GM19397 (cell line): ENCODE measurements at regions not wholly inside any gene's neighbourhood (a gene's known extent, or its start where the extent isn't known, plus 50 kb on each side); places are given as distances from the start of the nearest gene placed in this dataset.
"Not testable (repeated sequence)": the region's sequence is repeated elsewhere in the genome, so short reads cannot be mapped to it uniquely, and the experiment has no call there.

Source experiments
- ATAC-seq: cut with Tn5 transposase; IDR thresholded peaks from one replicate; pipeline ENCODE4 v1.9.1; 2021; ENCODE audit warnings: mild to moderate bottlenecking, moderate library complexity; ENCODE audit not compliant: unreplicated experiment

DNA sequence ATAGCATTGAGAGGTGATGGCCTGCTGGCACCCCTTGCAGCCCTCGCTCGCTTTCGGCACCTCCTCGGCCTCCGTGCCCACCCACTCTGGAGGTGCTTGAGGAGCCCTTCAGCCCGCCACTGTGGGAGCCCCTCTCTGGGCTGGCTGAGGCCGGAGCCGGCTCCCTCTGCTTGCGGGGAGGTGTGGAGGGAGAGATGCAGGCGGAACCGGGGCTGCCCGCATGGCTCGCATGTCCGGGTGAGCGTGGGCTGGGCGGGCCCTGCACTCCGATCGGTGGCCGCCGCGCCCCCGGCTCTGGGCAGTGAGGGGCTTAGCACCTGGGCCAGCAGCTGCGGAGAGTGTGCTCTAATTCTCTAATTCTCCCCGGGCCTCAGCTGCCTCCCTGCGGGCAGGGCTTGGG, 101.1 kb downstream of the KIF4B start:
- no peak for ATAC-seq

DNA sequence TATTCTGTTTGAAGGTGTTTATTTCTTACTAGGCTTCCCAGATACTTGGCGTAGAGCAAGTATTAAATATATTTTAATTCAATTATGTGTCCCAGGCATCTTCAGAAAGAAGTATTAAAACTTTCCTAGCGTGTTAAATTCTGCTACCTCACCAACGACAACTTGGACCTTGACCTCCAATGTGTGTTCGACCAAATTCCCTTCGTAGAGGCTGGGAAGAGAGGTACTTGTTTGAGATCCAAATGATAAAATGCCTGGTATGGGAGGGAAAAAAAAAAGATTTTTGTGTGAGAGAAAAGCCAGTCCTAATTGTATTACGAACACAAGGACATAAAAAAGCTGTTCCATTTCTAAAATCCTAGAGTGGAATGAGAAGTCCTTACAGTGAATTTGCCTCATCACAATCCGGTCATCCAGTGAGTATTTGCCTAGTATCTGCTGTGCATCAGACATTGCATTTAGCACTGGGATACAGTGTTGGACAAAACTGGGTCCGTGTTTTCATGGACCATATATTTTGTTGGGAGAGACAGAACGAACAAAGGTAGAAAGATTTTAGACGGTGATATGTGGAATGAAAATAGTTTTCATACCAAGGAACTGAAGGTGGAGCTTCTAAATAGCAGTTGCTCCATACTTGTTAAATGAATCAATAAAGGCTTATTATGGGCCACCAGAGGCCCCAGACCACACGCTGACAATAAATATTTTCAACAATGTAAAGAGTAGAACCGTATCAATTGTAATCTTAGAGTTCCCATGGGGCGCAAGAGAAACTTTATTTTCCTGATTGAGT, 103.1 kb downstream of the KIF4B start:
- no peak for ATAC-seq

DNA sequence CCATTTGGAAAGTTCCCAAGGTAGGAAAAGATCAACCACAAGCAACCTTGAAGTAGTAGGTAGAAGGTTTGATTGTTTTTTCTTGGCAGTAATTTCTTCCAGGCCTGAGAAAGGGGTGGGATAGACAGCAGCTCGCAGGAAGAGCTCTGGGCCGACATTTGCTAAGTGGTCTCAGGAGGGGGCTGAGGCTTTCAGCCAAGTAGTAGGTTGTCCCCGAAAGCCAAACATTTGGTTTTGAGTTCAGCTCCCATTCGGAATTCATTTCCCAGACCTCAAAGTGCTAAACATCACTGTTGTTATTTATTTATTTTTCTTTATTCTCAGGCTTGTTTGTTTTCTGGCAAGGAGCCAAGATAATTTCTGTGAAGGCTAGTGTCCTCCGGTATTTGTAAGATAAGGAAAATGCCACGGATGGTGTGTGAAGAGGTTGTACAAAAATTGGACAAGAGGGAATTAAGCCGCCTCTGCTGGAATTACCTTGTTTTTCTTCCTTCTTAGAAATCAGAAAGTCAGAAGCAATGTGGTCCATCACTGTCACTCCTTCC, 112.1 kb downstream of the KIF4B start:
- no peak for ATAC-seq

DNA sequence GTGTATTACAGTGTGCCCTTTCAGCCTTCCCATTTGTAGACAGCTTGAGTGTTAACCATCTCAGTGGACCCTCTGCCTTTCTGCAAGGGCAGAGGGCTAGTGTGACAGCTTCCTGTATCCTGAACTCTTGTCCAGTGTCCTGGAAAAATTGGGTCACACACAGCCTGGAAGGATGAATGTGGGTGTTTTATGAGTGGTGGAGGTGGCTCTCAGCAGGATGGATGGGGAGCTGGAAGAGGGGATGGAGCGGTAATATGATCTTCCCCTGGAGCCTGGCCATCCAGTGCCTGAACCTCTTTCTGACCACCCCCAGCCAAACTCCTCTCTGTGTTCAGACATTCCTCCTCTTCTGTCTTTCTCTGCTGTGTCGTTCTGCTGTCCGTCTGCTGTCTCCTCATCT, 113.0 kb downstream of the KIF4B start:
- ATAC-seq: no peak

DNA sequence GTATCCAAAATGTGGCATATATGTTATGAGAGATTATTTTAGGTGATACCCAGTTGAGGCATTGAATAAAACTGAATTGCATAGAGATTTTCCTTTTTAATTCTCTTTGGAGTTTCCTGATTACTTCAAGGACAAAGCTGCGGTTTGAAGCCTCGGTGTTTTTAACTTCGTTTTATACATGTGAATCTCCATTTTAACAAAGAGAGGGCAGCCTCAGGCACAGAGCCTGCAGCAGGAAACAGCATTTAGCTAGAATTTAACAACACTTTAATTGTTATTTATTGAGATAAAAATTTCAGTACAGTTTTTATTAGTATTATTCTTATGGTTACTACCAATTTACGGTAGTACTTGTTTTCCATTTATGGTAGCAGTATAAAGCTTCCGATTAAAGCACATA, 114.0 kb downstream of the KIF4B start:
- ATAC-seq: no peak

DNA sequence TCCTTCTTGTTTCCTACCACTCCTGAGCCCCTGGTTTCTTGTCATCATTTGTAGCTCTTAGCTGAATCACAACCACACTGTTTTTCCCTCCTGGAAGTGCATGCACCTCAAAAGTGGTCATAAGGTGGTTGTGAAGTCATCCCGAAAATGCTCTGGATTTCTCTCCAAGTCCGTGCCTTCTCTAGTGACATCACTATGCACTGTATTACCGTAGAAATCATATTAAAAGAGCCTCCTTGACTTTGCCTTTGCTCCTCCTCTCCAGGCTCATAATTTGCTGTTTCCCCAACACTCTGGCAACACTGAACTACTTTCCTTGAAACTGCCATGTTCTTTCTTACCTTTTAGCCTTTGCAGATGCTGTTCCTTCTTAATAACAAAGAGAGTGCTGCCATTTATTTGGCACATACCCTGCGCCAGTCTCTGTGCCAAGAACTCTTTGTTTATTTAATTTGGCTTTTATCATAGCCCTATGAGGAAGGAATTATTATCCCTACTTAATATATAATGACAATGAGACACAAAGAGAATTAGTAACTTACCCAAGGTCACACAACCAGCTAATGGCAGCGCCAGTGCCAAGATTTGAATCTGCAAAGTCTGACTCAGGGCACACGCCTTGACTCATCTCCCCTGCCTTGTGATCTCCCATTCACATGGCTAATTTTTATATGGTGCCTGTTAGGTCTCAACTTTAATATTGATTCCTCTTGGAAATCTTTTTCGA, 115.4 kb downstream of the KIF4B start:
- ATAC-seq: no peak

DNA sequence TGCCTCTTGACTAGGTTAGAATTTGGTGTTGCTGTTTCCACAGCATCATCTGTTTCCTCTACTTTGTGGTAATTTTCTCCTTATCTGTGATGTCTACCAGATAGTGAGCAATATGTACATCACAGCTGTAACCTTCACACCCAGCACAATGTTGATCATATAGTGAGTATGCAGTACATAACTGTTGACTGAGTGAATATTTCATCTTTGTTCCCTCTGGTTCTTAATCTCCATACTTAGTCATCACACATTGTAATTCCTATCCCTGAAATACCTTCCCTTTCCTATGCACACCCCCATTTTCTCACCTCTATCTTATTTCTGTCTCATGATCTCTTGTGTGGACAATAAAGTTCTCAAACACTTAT, 115.9 kb downstream of the KIF4B start:
- no peak for ATAC-seq

DNA sequence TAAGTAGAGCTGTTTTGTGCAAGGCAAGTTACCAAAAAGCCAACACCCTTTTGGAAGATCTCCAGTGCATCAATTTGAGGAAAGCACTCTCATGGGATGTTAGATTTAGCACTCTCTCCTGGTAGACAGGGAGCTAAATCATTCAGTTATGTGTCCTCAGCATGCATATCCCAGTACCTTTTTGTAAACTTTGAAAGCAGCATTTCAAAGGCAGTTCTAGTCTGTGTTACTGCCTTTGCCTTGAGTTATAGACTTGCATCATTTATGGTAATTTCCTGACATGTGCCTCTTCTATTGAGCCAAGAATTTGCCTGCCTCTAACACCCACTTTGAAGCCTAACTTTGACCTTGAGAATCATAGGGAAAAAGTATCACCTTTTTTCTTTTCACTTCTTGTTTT, 120.6 kb downstream of the KIF4B start:
- no peak for ATAC-seq

DNA sequence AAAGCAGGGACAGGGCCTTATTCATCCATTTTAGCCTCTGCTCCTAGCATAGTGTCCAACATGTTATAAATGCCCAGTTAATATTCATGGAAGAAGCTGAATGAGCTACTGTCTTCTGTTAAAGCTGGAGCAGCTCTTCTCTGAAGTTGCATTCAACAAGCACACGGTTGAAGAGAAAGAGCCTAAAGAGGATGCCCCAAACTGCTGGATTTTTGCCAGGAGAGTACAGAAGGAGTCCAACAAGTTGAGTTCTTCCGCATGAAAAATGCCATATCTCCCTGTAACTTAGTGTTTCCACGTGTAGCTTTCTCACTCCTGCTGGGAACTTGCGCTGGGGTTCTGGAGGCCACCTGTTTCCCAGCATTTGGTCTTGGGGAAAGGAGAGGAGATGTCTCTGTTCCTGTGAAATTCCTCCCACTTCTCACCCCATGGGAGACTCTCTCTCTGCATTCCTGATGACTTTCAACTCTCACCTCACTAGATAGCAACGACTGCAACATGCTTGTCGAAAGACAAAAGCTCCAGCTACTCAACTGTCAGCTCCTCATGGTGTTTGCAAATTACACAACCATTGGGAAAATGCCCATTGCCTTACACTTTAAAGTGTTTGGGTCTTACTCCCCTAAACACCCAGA, 122.8 kb downstream of the KIF4B start:
- ATAC-seq: no peak

DNA sequence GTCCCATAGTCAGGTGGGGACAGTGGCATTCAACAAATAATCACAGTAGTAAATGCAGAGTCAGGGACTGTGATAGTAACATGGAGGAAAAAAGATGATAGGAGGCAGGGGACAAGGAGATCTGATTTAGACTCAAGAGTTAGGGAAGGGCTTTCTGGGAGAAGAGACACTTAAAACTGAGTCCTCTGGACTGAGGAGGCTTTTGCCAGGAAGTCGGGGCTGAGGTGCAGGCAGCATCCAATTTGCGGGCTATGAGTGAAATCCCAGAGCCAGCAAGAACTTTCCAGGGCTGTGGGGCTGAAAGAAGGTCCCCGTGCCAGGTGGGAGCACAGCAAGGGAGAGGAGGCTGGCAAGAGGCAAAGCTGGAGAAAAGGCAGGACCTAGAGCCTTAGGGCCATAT, 124.1 kb downstream of the KIF4B start:
- no peak for ATAC-seq

DNA sequence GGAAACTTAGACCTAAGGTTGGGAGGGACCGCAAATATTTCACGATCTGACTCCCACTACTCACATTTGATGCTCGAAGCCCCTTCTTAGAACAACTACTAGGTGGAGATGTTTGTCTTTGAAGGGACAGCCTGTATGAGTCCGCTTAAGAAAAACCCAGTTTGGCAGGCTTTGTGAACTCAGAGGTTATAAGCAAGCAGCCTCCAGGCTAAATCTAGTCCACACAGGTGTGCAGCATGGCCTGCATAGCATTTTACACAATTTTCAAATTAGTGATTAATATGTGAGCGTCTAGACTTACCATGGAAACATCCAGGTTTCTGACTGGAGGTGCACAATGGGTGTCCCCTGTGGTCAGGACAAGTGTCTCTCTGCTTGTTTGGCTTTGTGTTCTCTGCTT, 127.1 kb downstream of the KIF4B start:
- no peak for ATAC-seq

DNA sequence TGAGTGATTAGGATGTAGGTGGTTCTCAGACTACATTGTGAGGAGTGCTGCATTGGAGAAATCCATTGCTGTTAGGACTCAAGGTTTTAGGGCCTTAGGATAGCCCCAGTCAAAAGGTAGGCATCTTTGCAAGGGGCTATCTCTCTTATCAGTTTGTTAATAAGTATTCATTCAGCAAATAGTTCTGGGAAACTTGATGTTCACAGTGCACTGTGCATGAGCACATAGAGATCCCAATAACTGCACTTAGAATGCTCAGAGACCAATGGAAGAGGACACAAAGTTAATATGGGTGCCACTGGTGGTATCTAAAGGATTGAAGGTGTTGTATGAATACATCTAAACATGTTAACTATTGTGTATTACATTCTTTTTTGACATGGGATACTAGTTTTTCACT, 131.4 kb downstream of the KIF4B start:
- ATAC-seq: no peak

DNA sequence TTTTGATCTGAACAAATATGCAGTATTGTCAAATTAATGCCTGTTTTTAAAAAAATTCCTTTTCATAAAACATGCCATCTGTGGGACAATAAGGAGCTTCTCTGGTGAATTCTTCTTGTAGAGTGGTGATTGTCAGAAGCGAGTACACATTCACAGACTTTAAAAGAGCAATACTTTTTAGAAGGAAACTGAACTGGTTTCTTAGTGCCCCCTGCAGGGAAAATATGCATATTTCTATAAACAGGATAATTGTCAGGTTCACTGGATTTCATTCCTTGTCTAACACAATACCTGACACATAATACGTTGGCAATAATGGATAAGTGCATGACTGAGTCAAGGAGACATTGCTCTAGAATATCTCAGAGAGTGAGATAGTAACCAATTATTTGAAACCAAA, 133.7 kb downstream of the KIF4B start:
- ATAC-seq: no peak

DNA sequence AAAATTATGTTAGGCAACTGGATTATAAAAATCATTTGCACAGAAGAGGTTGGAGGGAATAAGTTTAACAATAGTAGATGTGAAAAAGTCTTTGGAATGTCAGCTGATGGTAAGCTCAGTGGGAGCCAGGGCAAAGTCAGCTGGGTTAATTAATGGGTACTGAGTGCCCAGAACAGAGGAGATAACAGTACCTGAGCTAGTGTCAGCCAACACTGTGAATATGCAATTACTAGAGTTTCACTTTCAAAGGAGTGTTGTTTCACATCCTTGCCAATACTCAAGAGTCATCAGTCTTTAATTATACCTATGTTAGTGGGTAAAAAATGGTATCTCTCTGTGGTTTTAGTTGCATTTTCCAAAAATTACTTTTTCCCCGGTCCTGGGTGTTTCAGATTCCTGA, 135.1 kb downstream of the KIF4B start:
- ATAC-seq: no peak

DNA sequence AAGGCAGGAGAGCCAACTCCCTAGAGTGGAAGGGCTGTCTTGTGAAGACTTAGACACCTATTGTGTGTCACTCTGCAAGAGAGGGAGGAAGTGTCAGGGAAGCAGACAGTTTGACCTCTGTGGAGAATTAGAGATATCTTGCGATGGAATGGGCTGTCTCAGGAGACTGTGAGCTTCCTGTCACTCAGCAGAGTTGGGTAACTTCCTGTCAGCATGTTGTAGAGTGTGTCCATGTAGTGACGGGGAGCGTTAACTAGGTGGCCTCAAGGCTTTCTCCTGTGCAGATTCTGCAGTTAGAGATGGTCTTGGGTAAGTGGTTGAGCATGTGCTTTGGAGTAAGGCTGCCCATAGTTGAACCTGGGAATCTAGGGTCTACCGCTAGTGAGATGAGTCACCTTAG, 136.5 kb downstream of the KIF4B start:
- ATAC-seq: no peak

DNA sequence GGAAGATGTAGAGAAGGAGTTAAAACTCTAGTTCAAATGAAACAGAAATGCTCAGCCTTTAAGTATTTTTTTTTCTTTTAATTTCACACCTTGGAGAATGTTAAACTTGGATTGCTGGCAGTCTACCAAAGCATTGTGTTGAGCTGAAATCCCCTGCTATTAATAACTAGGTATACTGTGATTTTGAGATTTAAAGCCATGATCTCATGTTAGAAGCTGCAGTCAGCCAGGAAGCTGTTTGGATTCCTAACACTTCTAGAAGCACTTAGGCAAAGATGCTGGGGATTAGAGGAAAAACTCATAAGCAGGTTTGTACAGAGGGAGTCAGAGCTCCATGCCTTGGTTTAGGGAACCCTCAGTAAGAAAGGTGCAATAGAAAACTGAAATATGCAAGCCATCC, 141.4 kb downstream of the KIF4B start:
- ATAC-seq: no peak

DNA sequence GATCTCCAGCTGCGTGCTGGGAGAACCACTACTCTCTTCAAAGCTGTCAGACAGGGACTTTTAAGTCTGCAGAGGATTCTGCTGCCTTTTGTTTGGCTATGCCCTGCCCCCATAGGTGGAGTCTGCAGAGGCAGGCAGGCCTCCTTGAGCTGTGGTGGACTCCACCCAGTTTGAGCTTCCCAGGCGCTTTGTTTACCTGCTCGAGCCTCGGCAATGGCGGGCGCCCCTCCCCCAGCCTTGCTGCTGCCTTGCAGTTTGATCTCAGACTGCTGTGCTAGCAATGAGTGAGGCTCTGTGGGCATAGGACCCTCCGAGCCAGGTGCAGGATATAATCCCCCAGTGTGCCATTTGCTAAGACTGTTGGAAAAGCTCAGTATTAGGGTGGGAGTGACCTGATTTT, 149.5 kb downstream of the KIF4B start:
- ATAC-seq: not testable (repeated sequence)

DNA sequence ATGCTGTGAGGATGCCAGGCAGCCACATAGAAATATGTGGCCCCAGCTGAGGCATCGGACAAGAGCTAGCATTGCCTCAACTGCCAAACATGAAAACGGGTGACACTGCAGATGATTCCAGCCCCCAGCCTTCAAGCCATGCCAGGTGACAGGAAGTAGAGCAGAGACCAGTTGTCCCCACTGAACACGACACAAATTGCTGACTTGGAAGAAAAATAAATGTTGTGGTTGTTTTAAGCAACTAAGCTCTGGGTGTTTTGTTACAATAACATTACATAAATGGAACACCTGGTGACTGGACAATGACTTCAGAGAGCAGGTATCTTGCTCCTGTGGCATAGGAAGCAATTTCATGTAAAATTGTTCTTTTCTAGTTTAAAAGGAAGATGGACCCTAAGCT, 154.2 kb downstream of the KIF4B start:
- ATAC-seq: no peak

DNA sequence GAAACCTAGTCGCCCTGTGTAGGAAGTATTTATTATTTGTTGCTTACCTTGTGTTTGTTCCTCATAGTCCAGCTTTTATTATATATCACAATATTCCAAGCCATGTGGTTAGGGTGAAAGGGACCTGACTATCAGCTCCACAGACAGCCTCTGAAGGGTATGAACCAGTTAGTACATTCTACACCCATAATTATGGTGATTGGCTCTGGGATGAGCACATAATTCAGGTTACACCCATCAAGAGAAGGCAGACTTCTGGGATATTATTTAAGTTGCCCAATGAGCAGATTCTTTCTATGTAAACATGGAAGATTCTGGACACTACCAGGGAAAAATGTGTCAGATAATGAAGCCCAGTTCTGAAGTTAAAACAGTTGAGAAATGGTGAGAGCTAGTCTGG, 168.0 kb downstream of the KIF4B start:
- no peak for ATAC-seq

DNA sequence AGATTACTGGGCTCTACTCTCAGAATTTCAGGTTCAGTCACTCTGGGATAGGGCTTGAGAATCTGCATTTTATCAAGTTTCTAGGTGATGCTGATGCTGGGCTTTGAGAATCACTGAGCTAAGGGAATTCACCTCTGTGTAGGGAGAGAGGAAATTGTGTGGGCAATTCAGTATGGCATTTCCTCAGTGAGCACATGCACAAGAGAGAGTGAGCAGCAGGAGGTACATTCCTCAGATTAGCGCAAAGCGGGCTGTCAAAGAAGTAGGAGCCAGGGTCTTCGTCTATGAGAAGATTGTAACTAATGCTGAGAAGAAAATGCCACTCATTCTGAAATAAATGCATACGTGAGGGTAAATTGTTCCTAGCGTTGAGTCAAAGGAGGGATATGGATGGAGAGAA, 175.9 kb downstream of the KIF4B start:
- no peak for ATAC-seq

DNA sequence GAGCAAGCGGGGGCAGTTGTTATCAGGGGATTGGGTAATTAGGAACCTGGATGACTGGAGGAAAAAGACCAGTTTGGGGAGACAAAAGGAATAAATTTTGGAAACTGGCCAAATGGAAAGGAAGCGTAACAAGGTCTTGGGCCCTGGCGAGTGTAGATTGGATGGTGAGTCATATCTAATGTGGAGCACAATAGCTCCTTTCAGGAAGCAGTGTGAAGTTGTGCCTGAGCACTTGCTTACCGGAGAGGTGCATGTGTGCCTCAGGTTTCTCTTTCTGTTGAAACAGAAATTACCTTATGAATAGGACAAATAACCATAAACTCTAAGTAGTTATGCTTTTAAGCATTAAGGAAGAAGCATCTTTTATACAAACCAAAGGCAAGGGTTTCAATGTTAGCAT, 176.4 kb downstream of the KIF4B start:
- no peak for ATAC-seq

DNA sequence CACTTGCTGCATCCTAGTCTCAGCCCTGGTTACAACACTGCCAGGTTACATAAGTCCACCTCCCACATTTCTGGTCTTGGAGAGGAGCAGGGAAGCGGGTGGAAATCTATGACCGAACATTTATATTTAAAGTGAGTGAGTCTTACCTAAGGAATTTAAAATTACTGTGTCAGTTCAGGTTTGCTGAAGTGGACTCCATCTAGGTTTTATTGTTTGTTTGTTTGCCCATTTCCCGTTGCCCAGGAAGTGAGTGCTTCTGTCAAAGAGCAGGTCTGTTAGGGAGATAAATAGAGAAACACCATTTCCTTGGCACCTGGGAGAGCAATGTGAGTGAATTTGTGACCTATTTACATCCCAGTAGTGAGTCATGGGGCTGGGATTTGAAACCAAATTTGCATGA, 179.5 kb downstream of the KIF4B start:
- no peak for ATAC-seq
